ACHN (cell line): ENCODE measurements at regions not wholly inside any gene's neighbourhood (a gene's known extent, or its start where the extent isn't known, plus 50 kb on each side); places are given as distances from the start of the nearest gene placed in this dataset.

Experiments
- DNase-seq: peaks from one replicate; pipeline ENCODE4 v3.0.0-alpha.2; 2015
- in situ Hi-C: cut with HindIII; loops from 2 replicates; pipeline ENCODE4 v1.10.0; 2017; ENCODE audit warnings: low sequenced_read_pairs, low pct_ligation_motif_present, low pct_unique_long_range_greater_than_20kb

GRCh38 chr5:18102733-18103132 lies 468.5 kb downstream of the TAF11L14 start:
- in situ Hi-C loops: no loop called here
- DNase-seq: no peak

GRCh38 chr5:18105449-18105848 lies 471.2 kb downstream of the TAF11L14 start:
- in situ Hi-C loops: no loop called here

GRCh38 chr5:18111906-18112465 lies 477.7 kb downstream of the TAF11L14 start:
- in situ Hi-C loops: no loop called here
- no peak for DNase-seq

More at GRCh38 chr5:18105449-18105848, 471.2 kb downstream of the TAF11L14 start:
- DNase-seq: no peak

GRCh38 chr5:18113721-18114120 lies 479.5 kb downstream of the TAF11L14 start:
- DNase-seq: no peak

GRCh38 chr5:18114151-18114757 lies 480.0 kb downstream of the TAF11L14 start:
- no peak for DNase-seq
- in situ Hi-C loops: no loop called here

More at GRCh38 chr5:18113721-18114120, 479.5 kb downstream of the TAF11L14 start:
- in situ Hi-C loops: no loop called here

- no peak for DNase-seq
- in situ Hi-C loops: no loop called here
Observed at GRCh38 chr5:18117968-18118367, 483.7 kb downstream of the TAF11L14 start.

- no peak for DNase-seq
Observed at GRCh38 chr5:18119156-18119785, 485.0 kb downstream of the TAF11L14 start.

GRCh38 chr5:18141222-18141621 lies 507.0 kb downstream of the TAF11L14 start:
- in situ Hi-C loops: no loop called here
- DNase-seq: no peak

More at GRCh38 chr5:18119156-18119785, 485.0 kb downstream of the TAF11L14 start:
- in situ Hi-C loops: no loop called here

GRCh38 chr5:18142831-18143230 lies 508.6 kb downstream of the TAF11L14 start:
- no peak for DNase-seq
- in situ Hi-C loops: no loop called here

- in situ Hi-C loops: no loop called here
- DNase-seq: no peak
Observed at GRCh38 chr5:18152671-18153070, 518.4 kb downstream of the TAF11L14 start.

- no peak for DNase-seq
- in situ Hi-C loops: no loop called here
Observed at GRCh38 chr5:18158166-18158565, 523.9 kb downstream of the TAF11L14 start.

GRCh38 chr5:18159331-18159730 lies 525.1 kb downstream of the TAF11L14 start:
- DNase-seq: no peak
- in situ Hi-C loops: no loop called here

GRCh38 chr5:18171684-18172083 lies 537.4 kb downstream of the TAF11L14 start:
- in situ Hi-C loops: no loop called here
- DNase-seq: no peak

GRCh38 chr5:18179579-18179978 lies 545.3 kb downstream of the TAF11L14 start:
- DNase-seq: no peak
- in situ Hi-C loops: no loop called here

GRCh38 chr5:18181575-18181974 lies 547.3 kb downstream of the TAF11L14 start:
- in situ Hi-C loops: no loop called here

GRCh38 chr5:18195910-18196309 lies 561.6 kb downstream of the TAF11L14 start:
- no peak for DNase-seq
- in situ Hi-C loops: no loop called here

More at GRCh38 chr5:18181575-18181974, 547.3 kb downstream of the TAF11L14 start:
- DNase-seq: no peak

- in situ Hi-C loops: no loop called here
- DNase-seq: no peak
Observed at GRCh38 chr5:18197734-18198133, 563.5 kb downstream of the TAF11L14 start.

GRCh38 chr5:18202164-18202563 lies 567.9 kb downstream of the TAF11L14 start:
- in situ Hi-C loops: no loop called here
- no peak for DNase-seq

GRCh38 chr5:18203296-18203695 lies 569.0 kb downstream of the TAF11L14 start:
- in situ Hi-C loops: no loop called here
- no peak for DNase-seq

GRCh38 chr5:18213666-18214065 lies 579.4 kb downstream of the TAF11L14 start:
- in situ Hi-C loops: no loop called here
- DNase-seq: no peak
